ENCODE measurements at regions not wholly inside any gene's neighbourhood (a gene's known extent, or its start where the extent isn't known, plus 50 kb on each side); places are given as distances from the start of the nearest gene placed in this dataset.
"Not testable (repeated sequence)": the region's sequence is repeated elsewhere in the genome, so short reads cannot be mapped to it uniquely, and the experiment has no call there.

DNA sequence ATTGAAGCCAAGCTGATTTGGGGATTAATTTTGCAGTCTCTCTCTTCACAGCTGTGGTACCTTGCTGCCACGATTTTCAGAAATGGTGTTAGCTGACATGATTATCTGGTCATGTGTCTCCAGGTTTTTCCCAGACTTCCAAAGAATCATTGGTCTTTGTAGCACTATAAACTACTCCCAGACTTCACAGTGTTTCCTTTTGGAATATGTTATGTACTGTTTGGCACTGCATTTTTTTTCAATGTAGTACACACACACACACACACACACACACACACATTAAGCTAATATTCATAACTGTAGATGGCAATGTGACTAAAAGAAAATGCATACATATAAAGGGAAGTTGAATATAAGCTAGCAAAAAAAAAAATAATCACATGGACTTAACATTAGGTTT lies 856.6 kb upstream of the SPRY2 start:
- FAIRE-seq, result no peak

DNA sequence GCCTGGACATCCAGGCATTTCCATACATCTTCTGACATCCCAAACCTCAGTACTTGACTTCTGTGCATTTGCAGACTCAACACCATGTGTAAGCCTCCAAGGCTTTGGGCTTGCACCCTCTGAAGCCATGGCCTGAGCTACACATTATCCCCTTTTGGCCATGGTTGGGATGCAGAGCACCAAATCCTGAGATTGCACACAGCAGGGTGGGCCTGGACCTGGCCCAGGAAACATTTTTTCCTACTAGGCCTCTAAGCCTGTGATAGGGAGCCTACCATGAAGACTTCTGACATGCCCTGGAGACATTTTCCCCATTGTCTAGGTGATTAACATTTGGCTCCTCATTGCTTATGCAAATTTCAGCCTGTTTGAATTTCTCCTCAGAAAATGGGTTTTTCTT lies 853.4 kb upstream of the SPRY2 start:
- no peak for FAIRE-seq

DNA sequence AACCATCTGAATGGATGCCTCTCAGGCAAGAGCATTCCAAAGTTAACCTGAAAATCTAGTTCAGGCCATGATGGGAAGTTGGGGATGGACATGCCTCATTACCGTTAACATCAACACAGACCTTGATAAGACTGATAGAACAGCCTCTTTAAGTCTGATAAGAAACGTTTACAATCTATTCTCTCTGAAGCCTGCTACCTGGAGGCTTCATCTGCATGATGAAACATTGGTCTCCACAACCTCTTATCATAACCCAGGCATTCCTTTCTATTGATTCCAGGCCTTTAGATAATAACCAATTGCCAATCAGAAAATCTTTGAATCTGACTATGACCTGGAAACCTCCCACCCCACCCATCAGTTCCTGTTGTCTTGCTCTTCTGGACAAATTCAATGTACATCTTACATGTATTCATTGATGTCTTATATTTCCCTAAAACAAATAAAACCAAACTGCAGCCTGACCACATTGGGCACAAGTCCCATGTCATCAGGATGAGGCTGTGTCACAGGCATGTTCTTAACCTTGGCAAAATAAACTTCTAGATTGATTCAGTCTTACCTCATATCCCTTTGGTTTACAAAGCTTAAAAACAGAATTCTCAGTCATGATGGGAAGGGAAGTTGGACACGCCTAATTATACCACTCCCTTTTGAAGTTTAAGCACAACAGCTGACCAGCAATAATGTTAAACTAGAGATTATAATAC lies 843.8 kb upstream of the SPRY2 start:
- no peak for FAIRE-seq

DNA sequence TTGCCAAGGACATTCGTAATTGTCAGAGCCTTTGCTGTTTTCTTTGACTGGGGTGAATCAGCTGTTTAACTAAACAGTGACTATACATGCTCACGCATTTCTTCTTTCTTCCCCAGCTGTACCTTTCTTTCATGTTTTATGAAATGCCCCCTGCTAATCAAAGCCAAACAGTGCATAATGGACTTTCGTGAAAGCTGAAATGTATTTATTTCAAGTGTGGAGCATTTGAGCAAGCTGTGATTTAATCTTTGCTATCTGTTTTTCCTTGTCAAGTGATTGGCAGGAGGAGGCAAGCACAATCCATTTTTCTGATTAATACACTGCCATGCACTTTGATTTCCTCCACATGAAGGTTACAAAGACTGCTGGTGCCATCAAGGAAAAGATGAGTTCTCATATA lies 831.7 kb upstream of the SPRY2 start:
- no peak for FAIRE-seq

DNA sequence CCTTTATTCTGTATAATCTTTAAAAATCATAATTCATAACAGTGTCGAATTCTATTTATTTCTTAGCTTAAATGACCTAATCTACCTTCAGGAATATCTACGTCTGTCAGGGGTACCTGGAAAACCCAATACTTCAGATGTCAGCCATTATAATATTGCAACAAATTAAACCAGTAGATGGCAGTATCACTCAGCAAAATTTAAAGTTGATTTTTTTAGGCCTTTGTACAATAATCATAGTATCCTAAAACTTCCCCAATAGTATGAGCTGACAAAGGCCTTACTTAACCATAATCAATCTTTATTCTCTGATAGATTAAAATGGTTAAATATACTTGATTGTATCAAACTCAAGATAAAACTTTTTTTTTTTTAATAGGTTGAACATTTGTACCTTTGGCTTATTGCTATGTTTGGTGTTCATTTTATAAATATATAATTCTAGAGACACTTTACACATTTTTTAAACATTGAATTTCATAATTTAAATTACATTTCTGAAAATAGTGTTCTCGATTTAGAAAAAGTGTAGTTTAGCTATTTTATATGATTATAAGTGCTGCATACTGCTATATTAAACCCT lies 830.2 kb upstream of the SPRY2 start:
- FAIRE-seq, result peak; percentile 85

DNA sequence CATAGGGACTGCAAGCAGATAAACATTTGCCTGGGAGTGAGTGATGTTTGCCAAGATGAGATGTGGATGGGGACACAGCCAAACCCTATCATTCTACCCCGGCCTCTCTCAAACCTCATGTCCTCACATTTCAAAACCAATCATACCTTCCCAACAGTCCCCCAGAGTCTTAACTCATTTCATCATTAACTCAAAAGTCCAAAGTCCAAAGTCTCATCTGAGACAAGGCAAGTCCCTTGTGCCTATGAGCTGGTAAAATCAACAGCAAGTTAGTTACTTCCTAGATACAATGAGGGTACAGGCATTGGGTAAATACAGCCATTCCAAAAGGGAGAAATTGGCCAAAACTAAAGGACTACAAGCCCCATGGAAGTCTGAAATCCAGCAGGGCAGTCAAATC lies 822.9 kb upstream of the SPRY2 start:
- not testable (repeated sequence) for FAIRE-seq

DNA sequence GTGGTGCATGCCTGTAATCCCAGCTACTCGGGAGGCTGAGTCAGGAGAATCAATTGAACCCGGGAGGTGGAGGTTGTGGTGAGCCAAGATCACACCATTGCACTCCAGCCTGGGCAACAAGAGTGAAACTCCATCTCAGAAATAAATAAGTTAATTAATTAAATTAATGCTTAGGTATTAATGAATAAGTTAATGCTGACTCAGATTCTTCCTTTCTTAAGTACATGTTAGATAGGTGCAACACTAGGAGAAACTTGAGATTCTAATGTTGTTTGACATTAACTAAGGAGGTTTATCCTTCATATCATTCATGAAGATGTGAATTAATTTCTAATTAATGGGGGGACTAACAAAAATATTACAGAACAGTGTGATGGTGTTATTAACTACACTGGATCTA lies 812.6 kb upstream of the SPRY2 start:
- FAIRE-seq, result no peak

DNA sequence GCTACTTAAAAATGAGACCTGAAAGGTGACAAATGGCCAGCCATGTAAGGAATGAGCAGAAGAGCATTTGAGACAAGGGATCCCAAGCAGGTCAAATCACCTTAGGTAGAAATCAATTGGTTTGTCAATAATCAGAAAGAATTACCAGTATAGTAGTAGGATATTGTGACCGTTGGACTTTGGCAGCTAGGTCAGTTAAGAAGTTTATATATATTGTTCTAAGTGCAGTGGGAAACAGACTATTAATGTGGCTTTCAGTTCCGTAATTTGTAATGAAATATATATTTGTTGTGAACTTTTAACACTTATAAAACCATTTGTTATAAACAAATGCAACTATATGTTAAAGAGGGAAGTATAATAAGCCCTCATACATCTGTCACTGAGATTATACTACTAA lies 807.9 kb upstream of the SPRY2 start:
- no peak for FAIRE-seq

DNA sequence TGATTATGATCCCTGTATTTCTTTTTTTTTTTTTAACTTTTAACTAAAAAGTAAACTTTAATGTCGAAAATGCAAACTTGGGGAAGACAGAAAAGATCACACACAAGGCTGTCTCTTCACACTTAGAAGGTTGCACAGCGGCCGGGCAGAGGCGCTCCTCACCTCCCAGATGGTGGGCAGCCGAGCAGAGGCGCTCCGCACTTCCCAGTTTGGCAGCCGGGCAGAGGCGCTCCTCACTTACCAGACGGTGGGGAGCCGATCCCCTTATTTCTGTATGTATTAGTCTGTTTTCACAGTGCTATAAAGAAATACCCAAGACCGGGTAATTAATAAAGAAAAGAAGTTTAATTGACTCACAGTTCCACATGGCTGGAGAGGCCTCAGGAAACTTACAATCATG lies 805.6 kb upstream of the SPRY2 start:
- FAIRE-seq, result not testable (repeated sequence)

DNA sequence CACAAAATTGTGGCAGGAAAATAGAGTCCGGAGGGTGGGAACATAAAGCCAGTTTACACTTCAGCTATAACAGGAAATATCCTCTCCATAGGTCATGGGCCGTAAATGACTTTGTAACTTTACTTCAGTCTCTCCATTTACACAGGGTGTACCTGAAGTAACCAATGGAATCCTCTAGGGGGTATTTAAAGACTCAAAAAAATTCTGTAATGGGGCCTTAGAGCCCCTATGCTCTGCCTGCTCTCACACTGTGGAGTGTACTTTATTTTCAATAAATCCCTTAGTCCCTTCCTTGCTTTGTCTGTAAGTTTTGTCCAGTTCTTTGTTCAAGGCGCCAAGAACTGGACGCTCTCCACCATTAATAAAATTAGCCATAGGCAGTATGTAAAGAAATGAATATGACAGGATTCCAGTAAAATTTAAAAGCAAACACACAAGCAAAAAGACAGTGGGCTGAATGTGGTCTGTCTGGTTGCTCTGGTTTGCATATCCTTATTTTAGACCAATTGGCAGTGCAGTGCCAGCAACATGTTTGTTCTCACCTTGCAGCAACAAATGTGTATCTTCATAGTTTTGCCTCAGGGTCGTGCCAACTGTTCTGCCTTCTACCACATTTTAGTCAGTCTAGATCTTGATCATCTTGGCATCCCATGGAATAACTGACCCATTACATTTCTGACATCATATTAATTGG lies 801.5 kb upstream of the SPRY2 start:
- FAIRE-seq, result no peak

DNA sequence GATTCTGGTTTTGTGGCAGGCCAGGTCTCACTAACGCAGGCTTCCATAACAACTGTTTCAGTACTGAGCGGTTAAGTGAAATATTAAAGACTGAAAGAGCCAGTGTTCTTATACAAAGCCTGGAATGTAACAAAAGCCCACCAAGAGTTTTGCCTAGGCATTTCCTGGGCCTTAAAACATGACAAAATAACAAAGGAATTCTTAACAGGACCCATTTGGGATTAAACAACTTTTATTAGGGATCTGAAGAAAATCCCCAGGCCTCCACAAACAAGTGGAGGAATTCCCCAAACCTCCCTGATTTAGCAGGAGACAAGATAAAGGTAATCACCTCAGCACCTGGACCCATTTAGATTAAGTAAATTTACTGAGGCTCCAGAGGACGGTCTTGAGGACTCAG lies 799.7 kb upstream of the SPRY2 start:
- no peak for FAIRE-seq

DNA sequence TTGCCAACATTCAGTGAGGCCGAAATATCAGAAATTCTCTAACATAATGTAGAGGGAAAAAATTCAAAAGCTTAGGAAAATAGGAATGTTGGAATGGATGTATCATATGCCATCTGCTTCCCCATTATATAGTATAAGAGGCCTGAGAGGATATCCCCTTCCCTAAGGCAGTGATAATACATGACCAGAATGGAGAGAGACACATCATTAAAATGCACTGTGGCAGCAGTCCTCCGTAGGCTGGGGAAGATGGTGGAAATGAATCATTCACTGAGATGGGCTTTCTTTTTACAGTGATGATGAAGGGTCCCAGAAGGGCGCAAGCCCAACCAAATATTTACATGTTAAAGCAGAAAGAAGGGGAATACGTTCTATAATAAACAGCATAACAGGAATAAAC lies 799.1 kb upstream of the SPRY2 start:
- FAIRE-seq, result no peak

DNA sequence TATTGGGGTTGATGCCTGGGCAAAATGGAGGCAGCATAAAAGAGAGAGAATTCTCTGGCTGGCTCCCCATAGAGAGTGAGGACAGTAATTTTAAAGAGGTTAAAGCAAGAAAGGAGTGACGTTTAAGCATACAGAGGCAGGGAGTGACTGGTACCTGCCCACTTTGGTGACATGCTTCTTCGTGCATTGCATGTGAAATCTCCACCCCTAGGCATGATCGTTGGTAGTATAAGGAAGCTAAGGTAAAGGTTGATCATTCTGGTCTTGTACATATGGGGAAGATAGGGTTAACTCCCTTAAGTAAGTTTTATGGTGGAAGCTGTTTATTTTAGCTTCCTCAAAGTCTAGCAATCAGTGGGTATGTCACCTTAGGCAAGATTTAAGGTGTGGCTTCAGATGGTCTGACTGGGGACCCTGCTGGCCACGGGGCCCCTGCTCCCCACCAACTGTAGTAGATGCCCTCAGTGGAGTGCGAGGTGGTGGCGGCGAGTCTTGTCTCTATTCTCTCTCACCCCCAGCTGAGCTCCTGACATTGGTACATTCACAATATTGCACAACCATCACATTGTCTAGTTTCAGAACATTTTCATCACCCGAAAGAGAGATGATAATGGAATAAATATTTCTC lies 797.5 kb upstream of the SPRY2 start:
- FAIRE-seq, result no peak

DNA sequence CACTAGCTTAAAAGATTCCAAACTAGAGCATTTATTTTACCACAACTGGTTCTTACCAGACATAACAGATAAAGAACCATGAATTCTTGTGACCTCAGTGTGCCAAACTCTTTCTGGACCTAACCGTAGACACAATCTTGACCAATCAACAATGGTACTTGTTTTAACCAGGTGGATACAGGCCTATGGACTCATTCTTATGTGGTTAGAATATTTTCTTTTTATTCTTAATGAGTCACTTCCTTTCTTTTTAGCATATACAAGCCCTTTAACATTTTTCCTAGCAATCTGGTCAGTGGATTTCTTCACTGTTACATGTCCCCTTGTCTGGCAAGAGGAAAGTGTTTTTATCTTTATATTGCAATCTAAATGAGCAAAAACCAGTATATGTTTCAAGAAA lies 792.1 kb upstream of the SPRY2 start:
- FAIRE-seq, result no peak

DNA sequence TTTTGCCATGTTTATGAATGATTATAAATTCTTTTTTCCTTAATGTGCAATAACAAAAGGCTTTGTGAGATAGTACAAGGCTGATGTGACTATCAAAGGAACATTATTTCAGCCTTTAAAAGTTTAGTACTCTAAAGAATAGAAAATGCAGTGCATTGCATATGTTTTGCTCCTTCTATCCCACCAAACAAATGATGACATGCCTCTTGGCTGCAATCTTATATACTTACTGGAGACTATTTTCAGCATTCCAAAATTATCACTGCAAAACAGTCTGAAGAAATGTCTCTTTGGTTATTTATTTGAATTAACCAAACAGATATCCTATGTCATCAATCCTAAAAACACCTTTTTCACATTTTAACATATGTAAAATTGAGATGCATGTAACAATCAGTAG lies 776.5 kb upstream of the SPRY2 start:
- FAIRE-seq, result no peak

DNA sequence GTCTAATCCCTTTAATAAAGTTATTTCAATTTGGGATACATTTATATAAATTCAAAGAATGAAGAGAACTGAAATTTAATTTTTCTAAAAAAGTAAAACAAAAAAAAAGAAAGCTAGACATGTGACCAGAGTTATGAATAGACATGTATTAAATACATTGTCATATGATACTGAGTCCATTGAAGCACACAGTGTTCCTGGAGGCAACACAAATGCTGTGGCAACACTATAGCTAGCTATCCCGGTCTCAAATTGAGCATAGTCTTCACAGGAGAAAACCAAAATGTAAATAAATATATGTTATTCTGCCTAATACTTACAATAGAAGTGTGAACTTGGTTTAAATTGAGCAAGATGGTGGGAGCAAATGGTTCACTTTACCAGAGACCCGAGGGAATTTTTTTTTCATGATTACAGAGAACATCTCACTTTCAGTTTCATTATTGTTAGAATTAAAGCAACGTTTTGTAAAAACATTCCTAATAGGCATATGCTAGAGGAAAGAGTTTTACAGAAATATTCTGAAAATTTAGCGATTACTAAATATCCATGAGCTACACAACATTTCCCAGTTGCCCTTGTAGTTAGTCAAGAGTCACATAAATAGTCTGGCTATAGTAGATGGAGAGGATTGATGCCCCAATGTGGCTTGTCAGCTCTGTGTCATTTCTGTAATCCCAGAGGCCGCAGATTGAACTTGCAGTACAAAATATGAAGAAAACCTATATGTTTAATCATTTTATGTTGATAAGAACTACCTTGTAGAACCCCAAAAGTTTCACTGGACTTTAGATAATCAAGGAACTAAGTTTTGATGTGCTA lies 775.7 kb upstream of the SPRY2 start:
- no peak for FAIRE-seq

DNA sequence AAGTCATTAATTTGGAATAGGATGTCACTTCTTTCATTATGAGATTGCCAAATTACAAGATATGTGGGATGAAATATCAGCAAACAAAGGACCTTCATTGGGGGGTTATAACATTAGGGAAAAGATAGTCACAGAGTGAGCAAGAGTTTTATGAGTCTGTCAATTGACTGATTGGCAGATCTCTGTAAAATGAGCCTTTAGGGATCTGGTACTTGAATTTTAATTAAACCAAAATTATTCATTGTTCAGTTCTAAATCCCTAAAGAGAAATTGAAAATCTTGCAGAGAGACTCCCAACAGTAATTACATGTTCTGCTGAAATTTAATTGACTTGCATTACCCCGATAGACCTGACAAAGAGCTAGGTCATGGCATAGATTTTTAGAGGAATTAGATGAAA lies 768.1 kb upstream of the SPRY2 start:
- FAIRE-seq, result no peak

DNA sequence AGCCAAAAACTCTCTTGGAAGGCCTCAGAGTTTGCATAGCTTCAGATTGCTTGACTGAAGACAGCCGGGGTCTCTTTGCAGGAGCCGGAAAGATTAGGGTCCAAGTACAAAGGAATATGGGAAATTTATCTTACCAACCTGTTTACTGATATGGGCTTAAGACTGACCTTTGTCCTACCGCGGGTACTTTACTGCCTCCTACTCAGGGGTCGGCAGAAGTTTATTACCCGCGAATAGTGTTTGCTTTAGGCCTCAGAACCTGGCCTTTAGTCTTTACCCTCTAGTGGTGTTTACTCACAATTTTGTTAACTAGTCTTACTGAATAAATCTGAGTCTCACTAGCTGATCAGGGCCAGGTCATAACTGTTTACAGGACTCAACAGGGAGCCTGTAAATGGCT lies 765.4 kb upstream of the SPRY2 start:
- FAIRE-seq, result no peak

DNA sequence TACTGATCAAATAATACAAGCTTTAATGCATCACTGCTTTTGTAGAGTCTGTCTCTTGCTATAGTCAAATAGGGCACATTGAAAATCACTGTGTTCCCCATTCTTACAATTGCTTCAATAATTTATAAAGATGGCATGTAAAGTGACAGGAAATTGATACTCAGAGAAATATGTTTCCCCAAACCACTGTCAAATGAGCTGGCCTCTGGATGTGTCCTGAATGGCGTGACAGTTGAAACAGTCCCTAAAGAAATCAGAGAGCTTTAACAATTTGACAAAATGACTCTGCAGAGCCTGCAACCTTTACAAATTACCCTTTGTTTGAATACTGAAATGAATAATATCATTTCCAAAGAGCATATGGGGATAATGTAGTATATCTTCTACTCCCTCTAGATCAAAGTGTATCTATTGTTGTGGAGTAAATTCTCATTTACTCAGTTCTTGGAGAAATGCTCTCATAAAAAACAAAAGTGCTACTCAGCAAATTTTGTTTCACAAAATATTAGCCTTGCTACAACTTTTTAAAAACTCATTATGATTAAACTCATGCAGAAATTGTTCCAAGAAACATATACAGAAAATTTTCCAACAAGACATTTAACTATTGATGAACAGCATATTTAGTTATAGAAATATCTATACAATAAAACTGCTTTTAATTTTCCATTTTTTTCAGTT lies 763.2 kb upstream of the SPRY2 start:
- FAIRE-seq, result no peak

DNA sequence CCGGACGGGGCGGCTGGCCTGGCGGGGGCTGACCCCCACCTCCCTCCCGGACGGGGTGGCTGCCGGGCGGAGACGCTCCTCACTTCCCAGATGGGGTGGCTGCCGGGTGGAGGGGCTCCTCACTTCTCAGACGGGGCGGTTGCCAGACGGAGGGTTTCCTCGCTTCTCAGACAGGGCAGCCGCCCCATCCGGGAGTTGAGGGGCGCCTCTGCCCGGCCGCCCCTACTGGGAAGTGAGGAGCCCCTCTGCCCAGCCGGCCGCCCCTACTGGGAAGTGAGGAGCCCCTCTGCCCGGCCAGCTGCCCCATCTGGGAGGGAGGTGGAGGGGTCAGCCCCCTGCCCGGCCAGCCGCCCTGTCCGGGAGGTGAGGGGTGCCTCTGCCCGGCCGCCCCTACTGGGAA lies 761.1 kb upstream of the SPRY2 start:
- FAIRE-seq, result not testable (repeated sequence)

DNA sequence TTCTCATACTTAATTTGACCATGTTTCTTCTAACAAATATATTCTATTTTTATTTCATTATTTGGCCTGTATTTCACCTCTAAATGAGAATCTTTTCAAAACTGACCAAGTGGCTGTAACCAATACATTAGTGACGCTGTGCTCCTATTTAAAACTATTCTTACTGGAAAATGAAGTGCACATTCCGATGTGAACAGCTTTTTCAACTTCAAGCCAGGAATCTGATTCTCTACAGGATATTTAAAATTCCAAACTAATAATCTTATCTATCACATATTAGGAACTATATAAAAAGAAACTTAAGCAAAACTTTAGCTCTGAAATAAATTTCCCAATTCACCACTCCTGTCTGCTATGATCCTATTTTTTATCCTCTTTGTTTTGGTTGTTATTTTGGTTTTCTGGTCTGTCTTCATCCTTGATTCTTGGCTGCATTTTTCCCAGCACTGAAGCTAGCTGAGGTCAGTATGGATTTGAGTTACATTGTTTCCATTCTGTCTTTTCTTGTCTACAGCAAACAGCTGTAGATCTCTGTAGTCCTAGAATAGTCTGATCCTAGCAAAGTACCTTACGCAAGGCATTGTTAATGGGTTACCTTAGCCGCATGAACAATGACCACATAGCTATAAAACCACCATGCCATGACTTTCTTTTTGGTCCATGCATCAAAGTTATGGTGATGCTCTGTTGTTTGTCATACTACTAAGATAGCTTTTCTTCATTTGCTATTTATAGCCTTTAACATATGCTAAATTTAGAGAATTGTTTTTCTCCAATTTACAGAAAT lies 748.6 kb upstream of the SPRY2 start:
- no peak for FAIRE-seq

Measured in G401.6 (cell line).